NOMO-1 treated with DMSO at 0.1 percent for 48 hours (cell line): ENCODE measurements at regions not wholly inside any gene's neighbourhood (a gene's known extent, or its start where the extent isn't known, plus 50 kb on each side); places are given as distances from the start of the nearest gene placed in this dataset.
"Not testable (repeated sequence)": the region's sequence is repeated elsewhere in the genome, so short reads cannot be mapped to it uniquely, and the experiment has no call there.

Source experiments
- DNase-seq: peaks from one replicate; lab custom pipeline; 2025; ENCODE audit not compliant: unreplicated experiment; lab: John Stamatoyannopoulos, UW

GRCh38 chr6:119834418-119834817 lies 484.9 kb upstream of the MAN1A1 start:
- DNase-seq, result no peak

- DNase-seq, result no peak
These were observed 482.9 kb upstream of the MAN1A1 start for GRCh38 chr6:119832411-119832810.

GRCh38 chr6:119830494-119831295 lies 481.1 kb upstream of the MAN1A1 start:
- DNase-seq, result no peak

- no peak for DNase-seq
These were observed 480.5 kb upstream of the MAN1A1 start for GRCh38 chr6:119830069-119830468.

GRCh38 chr6:119829499-119829898 lies 479.9 kb upstream of the MAN1A1 start:
- not testable (repeated sequence) for DNase-seq

GRCh38 chr6:119829006-119829405 lies 479.4 kb upstream of the MAN1A1 start:
- no peak for DNase-seq

- DNase-seq, result no peak
These were observed 471.8 kb upstream of the MAN1A1 start for GRCh38 chr6:119821380-119821779.

- DNase-seq, result no peak
These were observed 469.3 kb upstream of the MAN1A1 start for GRCh38 chr6:119818876-119819275.

GRCh38 chr6:119814609-119815400 lies 465.2 kb upstream of the MAN1A1 start:
- DNase-seq, result no peak

- no peak for DNase-seq
These were observed 452.9 kb upstream of the MAN1A1 start for GRCh38 chr6:119802464-119802863.

DNA sequence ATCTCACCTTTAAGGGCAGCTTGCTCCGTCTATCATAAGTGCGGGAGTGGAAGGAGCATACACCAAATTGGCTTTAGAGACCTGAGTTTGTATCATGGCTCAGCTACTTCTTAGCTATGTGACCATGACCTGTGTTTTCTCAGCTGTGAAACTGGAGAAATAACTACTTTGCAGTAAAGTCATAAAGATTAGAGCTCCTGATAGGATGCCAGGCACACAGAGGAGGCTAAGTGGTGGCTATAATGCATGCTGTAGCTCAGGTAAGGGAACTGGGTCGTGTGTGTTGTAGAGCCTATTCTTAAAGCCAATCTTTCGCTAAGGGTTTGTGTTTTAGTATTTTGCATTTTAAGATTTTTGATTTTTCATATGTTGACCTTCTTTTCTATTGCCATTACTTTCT lies 451.5 kb upstream of the MAN1A1 start:
- DNase-seq, result no peak

DNA sequence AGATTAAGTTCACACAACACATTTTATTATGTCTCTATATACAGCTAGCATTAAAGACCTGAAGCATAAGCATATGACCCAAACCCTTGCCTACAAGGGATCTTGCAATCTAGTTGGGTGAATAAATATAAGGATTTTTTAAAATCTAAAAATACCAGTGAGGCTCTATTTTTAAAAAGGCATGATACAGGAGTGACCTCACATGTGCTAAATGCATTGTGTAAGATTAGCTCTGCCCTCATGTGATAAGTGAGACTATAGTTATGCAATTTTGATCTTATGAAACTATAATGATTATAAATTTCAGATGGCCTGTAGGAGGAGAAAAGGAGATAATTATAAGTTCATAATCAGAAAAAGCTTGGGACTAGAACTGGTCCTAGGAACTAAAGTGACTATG lies 451.0 kb upstream of the MAN1A1 start:
- DNase-seq, result no peak

DNA sequence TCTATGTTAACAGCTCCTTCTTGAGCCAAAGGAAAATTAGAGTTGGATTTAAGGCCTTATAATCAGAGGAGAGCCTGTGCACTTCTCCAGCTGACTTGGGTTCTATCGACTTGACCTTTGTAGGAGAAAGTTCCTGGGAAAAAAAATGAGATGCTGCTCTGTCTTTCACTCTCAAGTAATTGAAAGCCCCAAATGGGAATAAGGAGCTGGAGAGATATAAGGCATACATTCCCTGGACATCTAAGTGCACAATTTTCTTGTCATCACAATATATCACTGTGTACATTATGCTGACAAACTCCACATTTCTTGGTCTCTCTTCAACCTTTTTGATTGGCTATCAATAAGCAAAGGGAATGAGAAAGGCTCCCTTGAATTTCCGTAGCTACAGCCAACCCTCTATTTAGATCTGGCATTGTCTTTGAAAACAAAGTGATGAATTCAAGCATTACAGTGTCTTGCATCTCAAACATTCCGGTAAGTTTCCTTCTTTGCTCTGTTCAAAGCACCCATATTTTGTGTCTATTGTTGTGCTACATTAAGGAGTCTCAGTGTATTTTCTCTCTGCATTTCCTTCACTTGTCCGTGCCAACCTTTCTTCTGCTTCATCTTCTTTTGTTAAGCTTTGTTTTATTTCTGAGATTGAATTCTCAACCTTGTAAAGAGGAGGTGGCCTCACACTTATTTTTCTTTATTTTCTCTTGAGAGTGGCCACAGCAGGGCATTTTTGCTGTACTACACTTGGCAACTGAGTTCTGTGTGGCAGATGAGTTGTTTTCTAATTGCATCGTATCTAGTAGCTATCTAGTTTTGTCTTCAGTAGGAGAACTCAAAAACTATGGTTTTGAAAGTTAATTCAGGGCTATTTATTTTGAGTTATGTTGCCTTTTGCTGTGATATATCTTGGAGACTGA lies 450.3 kb upstream of the MAN1A1 start:
- no peak for DNase-seq

GRCh38 chr6:119791736-119792135 lies 442.2 kb upstream of the MAN1A1 start:
- peak; percentile 2 for DNase-seq

DNA sequence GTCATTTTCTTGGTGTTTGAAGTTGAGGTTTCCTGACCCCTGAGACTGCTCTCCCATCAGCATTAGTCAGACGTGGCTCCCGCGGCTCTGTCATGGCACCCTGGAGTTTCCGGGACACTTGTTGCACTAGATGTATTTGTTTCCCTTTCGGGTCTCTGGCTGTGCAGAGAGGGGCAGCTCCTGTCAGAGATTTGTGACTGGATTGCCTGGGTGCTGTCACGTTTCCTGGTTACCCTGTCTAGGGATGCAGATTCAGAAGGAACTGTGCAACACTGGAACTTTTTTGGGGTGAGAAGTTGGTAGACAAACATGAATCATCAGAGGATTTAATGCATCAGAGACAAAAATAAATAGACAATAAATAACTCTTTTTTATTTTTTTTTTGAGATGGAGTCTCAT lies 431.8 kb upstream of the MAN1A1 start:
- DNase-seq, result no peak

DNA sequence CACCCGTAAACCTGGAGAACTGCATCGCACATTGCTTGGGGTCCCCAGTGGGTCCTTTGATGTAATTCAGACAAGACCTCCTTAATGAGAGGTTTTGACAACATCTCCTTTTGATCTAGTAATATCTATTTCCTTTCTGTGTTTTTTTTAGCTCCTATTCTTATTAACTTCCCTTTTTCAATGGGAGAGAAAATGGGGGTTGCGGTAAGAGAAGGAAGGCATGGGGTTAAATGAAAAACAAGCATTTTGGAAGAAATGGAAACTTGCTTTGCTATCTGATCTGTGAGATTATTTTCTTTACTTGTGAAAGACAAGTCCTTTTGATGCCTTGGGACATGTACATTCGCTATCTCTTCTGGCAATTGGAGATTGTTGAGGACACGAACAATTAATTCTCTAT lies 418.6 kb upstream of the MAN1A1 start:
- DNase-seq, result peak; percentile 74

DNA sequence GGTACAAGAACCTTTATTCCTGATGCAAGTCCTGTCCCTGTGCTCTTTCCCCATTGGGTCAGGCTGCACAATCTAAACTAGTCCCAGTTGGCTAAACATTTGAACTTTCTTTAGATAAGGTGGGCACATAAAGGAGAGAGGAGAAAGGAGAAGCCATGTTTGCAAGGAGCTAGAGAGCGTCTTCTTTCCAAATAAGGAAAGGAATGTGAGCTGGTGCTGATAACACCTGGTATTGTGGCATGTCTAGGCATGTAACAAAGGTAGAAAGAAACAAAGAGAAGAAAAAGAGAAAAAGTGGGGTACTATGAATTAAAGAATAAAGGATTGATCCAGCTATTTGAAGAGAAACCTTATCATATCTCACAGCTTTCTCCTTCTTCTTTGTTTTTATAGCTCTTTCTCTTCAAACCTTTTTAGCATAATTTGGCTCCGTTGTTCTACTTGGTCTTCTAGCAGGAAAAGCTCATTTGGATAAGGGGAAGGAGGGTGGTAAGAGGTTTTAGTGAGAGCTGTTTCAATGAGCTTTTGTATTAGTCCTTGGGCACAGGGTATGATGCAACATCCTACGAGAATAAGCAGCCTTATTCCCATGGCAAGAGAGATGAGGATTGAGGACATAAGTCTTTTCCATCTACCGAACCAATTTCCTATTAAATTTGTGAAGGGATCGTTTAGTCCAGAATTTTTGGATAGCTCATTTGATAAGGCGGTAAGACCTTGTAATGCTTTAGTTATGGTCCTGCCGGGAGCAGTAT lies 415.5 kb upstream of the MAN1A1 start:
- DNase-seq, result no peak

GRCh38 chr6:119760046-119760445 lies 410.5 kb upstream of the MAN1A1 start:
- peak; percentile 1 for DNase-seq

GRCh38 chr6:119758385-119758784 lies 408.8 kb upstream of the MAN1A1 start:
- no peak for DNase-seq

- DNase-seq, result no peak
These were observed 407.9 kb upstream of the MAN1A1 start for GRCh38 chr6:119757467-119757866.

GRCh38 chr6:119749335-119749734 lies 399.8 kb upstream of the MAN1A1 start:
- no peak for DNase-seq
